ENCODE measurements at regions not wholly inside any gene's neighbourhood (a gene's known extent, or its start where the extent isn't known, plus 50 kb on each side); places are given as distances from the start of the nearest gene placed in this dataset.

DNA sequence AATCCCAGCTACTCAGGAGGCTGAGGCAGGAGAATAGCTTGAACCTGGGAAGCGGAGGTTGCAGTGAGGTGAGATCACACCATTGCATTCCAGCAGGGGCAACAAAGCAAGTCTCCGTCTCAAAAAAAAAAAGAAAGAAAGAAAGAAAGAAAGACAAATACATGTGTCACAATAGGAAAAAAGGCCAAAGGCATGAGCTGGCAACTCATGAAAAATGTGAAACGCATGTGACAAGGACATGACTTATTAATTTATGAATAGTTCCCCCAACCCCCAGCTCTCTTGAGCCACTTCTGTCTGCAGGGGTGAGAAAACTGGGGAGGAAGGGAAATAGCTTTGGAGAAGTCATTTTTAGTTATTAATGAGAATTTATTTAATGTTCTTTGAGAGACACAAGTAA is 120.6 kb downstream of the AIPL1 start:
- Mint-ChIP-seq H3K4me3 (no peak overlapping the region), H3K27me3 (ENCODE audit: low read depth) (no peaks in the 10 kb centered on the region), H3K4me1 (peaks cover 7% of the 10 kb centered on the region), H3K36me3 (no peaks in the 10 kb centered on the region), H3K9me3 (peaks cover 4% of the 10 kb centered on the region; the same call in 1 of the 2 replicates), H3K27ac (no peak overlapping the region)
- TF ChIP-seq PRRX2 (CRISPR knock-in tag; IDR thresholded peaks at IDR 0.05) (no peak), RORB (CRISPR knock-in tag; IDR thresholded peaks at IDR 0.05) (no peak), CREM (CRISPR knock-in tag; IDR thresholded peaks at IDR 0.05) (no peak), GABPB1 (CRISPR knock-in tag; IDR thresholded peaks at IDR 0.05) (no peak), NR1H2 (CRISPR knock-in tag; IDR thresholded peaks at IDR 0.05) (no peak), FOXP1 (CRISPR knock-in tag; IDR thresholded peaks at IDR 0.05; ENCODE audit: borderline replicate concordance) (no peak)
- TF ChIP-seq, protein P1, sequence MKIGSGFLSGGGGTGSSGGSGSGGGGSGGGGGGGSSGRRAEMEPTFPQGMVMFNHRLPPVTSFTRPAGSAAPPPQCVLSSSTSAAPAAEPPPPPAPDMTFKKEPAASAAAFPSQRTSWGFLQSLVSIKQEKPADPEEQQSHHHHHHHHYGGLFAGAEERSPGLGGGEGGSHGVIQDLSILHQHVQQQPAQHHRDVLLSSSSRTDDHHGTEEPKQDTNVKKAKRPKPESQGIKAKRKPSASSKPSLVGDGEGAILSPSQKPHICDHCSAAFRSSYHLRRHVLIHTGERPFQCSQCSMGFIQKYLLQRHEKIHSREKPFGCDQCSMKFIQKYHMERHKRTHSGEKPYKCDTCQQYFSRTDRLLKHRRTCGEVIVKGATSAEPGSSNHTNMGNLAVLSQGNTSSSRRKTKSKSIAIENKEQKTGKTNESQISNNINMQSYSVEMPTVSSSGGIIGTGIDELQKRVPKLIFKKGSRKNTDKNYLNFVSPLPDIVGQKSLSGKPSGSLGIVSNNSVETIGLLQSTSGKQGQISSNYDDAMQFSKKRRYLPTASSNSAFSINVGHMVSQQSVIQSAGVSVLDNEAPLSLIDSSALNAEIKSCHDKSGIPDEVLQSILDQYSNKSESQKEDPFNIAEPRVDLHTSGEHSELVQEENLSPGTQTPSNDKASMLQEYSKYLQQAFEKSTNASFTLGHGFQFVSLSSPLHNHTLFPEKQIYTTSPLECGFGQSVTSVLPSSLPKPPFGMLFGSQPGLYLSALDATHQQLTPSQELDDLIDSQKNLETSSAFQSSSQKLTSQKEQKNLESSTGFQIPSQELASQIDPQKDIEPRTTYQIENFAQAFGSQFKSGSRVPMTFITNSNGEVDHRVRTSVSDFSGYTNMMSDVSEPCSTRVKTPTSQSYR (CRISPR knock-in tag; IDR thresholded peaks at IDR 0.05), result no peak
- TF ChIP-seq, protein P2, sequence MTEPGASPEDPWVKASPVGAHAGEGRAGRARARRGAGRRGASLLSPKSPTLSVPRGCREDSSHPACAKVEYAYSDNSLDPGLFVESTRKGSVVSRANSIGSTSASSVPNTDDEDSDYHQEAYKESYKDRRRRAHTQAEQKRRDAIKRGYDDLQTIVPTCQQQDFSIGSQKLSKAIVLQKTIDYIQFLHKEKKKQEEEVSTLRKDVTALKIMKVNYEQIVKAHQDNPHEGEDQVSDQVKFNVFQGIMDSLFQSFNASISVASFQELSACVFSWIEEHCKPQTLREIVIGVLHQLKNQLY (CRISPR knock-in tag; IDR thresholded peaks at IDR 0.05), result no peak
- TF ChIP-seq, protein P3, sequence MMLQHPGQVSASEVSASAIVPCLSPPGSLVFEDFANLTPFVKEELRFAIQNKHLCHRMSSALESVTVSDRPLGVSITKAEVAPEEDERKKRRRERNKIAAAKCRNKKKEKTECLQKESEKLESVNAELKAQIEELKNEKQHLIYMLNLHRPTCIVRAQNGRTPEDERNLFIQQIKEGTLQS (CRISPR knock-in tag; conservative IDR thresholded peaks at IDR 0.05), result no peak
- TF ChIP-seq, protein P4, sequence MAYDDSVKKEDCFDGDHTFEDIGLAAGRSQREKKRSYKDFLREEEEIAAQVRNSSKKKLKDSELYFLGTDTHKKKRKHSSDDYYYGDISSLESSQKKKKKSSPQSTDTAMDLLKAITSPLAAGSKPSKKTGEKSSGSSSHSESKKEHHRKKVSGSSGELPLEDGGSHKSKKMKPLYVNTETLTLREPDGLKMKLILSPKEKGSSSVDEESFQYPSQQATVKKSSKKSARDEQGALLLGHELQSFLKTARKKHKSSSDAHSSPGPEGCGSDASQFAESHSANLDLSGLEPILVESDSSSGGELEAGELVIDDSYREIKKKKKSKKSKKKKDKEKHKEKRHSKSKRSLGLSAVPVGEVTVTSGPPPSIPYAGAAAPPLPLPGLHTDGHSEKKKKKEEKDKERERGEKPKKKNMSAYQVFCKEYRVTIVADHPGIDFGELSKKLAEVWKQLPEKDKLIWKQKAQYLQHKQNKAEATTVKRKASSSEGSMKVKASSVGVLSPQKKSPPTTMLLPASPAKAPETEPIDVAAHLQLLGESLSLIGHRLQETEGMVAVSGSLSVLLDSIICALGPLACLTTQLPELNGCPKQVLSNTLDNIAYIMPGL (CRISPR knock-in tag; IDR thresholded peaks at IDR 0.05), result no peak
- TF ChIP-seq, protein P5, sequence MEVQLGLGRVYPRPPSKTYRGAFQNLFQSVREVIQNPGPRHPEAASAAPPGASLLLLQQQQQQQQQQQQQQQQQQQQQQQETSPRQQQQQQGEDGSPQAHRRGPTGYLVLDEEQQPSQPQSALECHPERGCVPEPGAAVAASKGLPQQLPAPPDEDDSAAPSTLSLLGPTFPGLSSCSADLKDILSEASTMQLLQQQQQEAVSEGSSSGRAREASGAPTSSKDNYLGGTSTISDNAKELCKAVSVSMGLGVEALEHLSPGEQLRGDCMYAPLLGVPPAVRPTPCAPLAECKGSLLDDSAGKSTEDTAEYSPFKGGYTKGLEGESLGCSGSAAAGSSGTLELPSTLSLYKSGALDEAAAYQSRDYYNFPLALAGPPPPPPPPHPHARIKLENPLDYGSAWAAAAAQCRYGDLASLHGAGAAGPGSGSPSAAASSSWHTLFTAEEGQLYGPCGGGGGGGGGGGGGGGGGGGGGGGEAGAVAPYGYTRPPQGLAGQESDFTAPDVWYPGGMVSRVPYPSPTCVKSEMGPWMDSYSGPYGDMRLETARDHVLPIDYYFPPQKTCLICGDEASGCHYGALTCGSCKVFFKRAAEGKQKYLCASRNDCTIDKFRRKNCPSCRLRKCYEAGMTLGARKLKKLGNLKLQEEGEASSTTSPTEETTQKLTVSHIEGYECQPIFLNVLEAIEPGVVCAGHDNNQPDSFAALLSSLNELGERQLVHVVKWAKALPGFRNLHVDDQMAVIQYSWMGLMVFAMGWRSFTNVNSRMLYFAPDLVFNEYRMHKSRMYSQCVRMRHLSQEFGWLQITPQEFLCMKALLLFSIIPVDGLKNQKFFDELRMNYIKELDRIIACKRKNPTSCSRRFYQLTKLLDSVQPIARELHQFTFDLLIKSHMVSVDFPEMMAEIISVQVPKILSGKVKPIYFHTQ (CRISPR knock-in tag; IDR thresholded peaks at IDR 0.05), result no peak
- TF ChIP-seq, protein P6, sequence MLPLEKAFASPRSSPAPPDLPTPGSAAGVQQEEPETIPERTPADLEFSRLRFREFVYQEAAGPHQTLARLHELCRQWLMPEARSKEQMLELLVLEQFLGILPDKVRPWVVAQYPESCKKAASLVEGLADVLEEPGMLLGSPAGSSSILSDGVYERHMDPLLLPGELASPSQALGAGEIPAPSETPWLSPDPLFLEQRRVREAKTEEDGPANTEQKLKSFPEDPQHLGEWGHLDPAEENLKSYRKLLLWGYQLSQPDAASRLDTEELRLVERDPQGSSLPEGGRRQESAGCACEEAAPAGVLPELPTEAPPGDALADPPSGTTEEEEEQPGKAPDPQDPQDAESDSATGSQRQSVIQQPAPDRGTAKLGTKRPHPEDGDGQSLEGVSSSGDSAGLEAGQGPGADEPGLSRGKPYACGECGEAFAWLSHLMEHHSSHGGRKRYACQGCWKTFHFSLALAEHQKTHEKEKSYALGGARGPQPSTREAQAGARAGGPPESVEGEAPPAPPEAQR (CRISPR knock-in tag; IDR thresholded peaks at IDR 0.05), result no peak
- CTCF ChIA-PET, result interaction anchor here (0.6 to 1.5 kb wide), 3 partner anchors 28 to 521 kb away, joined by 3 to 5 read pairs (median 3); no protein-coding TSS in a partner anchor
- POLR2A ChIA-PET, result no interaction called here
- ATAC-seq (no peak), DNase-seq (ENCODE audit: low spot score) (no peak)

DNA sequence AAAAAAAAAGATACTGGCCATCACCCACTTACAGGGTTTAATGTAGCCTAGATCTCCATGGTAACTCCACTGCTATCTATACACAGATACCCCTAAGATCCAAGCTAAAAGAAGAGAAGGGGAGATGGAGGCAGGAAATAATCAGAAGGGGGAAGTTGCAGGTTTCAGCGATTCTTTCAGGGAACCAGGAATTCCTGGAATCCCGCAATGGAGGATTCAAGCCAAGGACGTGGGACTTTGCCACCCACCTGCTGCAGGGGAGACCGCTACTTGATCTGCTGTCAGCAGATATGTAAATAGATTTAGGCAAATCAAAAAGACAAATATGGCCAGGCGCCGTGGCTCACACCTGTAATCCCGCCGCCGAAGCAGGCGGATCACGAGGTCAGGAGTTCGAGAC is 121.1 kb downstream of the AIPL1 start:
- Mint-ChIP-seq H3K4me1 (peaks cover 10% of the 10 kb centered on the region), H3K27ac (no peak overlapping the region), H3K27me3 (ENCODE audit: low read depth) (no peaks in the 10 kb centered on the region), H3K4me3 (no peak overlapping the region), H3K36me3 (no peaks in the 10 kb centered on the region), H3K9me3 (peaks cover 4% of the 10 kb centered on the region; the same call in 1 of the 2 replicates)
- CTCF ChIA-PET, result interaction anchor here (0.6 to 1.5 kb wide), 3 partner anchors 28 to 521 kb away, joined by 3 to 5 read pairs (median 3); no protein-coding TSS in a partner anchor
- ATAC-seq, result no peak
- POLR2A ChIA-PET, result no interaction called here
- DNase-seq (ENCODE audit: low spot score), result peak; percentile 25
- no peak for TF ChIP-seq NR2C2 (CRISPR knock-in tag; IDR thresholded peaks at IDR 0.05)
- TF ChIP-seq, protein P5 (CRISPR knock-in tag; IDR thresholded peaks at IDR 0.05), result no peak
- no peak for TF ChIP-seq NFE2L1 (CRISPR knock-in tag; IDR thresholded peaks at IDR 0.05)
- TF ChIP-seq, protein P7, sequence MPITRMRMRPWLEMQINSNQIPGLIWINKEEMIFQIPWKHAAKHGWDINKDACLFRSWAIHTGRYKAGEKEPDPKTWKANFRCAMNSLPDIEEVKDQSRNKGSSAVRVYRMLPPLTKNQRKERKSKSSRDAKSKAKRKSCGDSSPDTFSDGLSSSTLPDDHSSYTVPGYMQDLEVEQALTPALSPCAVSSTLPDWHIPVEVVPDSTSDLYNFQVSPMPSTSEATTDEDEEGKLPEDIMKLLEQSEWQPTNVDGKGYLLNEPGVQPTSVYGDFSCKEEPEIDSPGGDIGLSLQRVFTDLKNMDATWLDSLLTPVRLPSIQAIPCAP (CRISPR knock-in tag; IDR thresholded peaks at IDR 0.05), result no peak
- TF ChIP-seq, protein P8, sequence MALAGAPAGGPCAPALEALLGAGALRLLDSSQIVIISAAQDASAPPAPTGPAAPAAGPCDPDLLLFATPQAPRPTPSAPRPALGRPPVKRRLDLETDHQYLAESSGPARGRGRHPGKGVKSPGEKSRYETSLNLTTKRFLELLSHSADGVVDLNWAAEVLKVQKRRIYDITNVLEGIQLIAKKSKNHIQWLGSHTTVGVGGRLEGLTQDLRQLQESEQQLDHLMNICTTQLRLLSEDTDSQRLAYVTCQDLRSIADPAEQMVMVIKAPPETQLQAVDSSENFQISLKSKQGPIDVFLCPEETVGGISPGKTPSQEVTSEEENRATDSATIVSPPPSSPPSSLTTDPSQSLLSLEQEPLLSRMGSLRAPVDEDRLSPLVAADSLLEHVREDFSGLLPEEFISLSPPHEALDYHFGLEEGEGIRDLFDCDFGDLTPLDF (CRISPR knock-in tag; IDR thresholded peaks at IDR 0.05), result no peak
- no peak for TF ChIP-seq RELA (CRISPR knock-in tag; IDR thresholded peaks at IDR 0.05; ENCODE audit: borderline replicate concordance)
- TF ChIP-seq, protein P9, sequence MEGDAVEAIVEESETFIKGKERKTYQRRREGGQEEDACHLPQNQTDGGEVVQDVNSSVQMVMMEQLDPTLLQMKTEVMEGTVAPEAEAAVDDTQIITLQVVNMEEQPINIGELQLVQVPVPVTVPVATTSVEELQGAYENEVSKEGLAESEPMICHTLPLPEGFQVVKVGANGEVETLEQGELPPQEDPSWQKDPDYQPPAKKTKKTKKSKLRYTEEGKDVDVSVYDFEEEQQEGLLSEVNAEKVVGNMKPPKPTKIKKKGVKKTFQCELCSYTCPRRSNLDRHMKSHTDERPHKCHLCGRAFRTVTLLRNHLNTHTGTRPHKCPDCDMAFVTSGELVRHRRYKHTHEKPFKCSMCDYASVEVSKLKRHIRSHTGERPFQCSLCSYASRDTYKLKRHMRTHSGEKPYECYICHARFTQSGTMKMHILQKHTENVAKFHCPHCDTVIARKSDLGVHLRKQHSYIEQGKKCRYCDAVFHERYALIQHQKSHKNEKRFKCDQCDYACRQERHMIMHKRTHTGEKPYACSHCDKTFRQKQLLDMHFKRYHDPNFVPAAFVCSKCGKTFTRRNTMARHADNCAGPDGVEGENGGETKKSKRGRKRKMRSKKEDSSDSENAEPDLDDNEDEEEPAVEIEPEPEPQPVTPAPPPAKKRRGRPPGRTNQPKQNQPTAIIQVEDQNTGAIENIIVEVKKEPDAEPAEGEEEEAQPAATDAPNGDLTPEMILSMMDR (IDR thresholded peaks at IDR 0.05), result no peak
